Neural cell (in vitro differentiated cells): ENCODE measurements at regions not wholly inside any gene's neighbourhood (a gene's known extent, or its start where the extent isn't known, plus 50 kb on each side); places are given as distances from the start of the nearest gene placed in this dataset.

ENCODE experiments used
- H2AFZ ChIP-seq: fragments of 200-600, 300-800 bp; sonication (generic), shearing (Covaris generic); 2 replicates; pipeline ENCODE4 v1.6.0; 2014; ENCODE audit warnings: low read depth, mild to moderate bottlenecking, antibody characterized with exemption, low read length, moderate library complexity
- H3F3A ChIP-seq: fragments of 200-600 bp; shearing (Covaris generic); 2 replicates; pipeline ENCODE4 v1.6.1; 2016; ENCODE audit warnings: mild to moderate bottlenecking, moderate library complexity, mixed read lengths, antibody characterized with exemption, low read length; ENCODE audit not compliant: insufficient read depth, poor library complexity, severe bottlenecking
- H3K27ac ChIP-seq: fragments of 200-600, 300-800 bp; sonication (generic), shearing (Covaris generic); 2 replicates; pipeline ENCODE4 v1.5.1; 2014; ENCODE audit warnings: mild to moderate bottlenecking, low read length, moderate library complexity
- H3K27me3 ChIP-seq: fragments of 300-800, 200-600 bp; sonication (generic), shearing (Covaris generic); 2 replicates; pipeline ENCODE4 v1.6.0; 2014; ENCODE audit warnings: mild to moderate bottlenecking, low read depth, low read length, moderate library complexity; ENCODE audit not compliant: insufficient read depth
- H3K36me3 ChIP-seq: fragments of 300-800, 200-600 bp; sonication (generic), shearing (Covaris generic); 2 replicates; pipeline ENCODE4 v1.5.1; 2014; ENCODE audit warnings: mild to moderate bottlenecking, antibody characterized with exemption, low read length, moderate library complexity; ENCODE audit not compliant: insufficient read depth
- H3K4me2 ChIP-seq: fragments of 300-800, 200-600 bp; sonication (generic), shearing (Covaris generic); 2 replicates; pipeline ENCODE4 v1.6.0; 2014; ENCODE audit warnings: mild to moderate bottlenecking, low read length
- H3K4me3 ChIP-seq: fragments of 300-800, 200-600 bp; sonication (generic), shearing (Covaris generic); 2 replicates; pipeline ENCODE4 v1.5.1; 2014; ENCODE audit warnings: mild to moderate bottlenecking, low read length, moderate library complexity
- H3K79me2 ChIP-seq: fragments of 200-600 bp; shearing (Covaris generic); replicated peaks from 2 replicates; pipeline ENCODE4 v1.6.0; 2014; ENCODE audit warnings: mild to moderate bottlenecking, low read length, moderate library complexity; ENCODE audit not compliant: insufficient read depth
- H3K9ac ChIP-seq: fragments of 300-800, 200-600 bp; sonication (generic), shearing (Covaris generic); 2 replicates; pipeline ENCODE4 v1.6.1; 2016; ENCODE audit warnings: mild to moderate bottlenecking, low read length, mixed read lengths
- H3K9me2 ChIP-seq: fragments of 200-600 bp; shearing (Covaris generic); 2 replicates; pipeline ENCODE4 v1.6.1; 2016; ENCODE audit warnings: mild to moderate bottlenecking, low read length, mixed read lengths; ENCODE audit not compliant: insufficient read depth
- H3K9me3 ChIP-seq: fragments of 200-600, 300-800 bp; sonication (generic), shearing (Covaris generic); 2 replicates; pipeline ENCODE4 v1.6.1; 2016; ENCODE audit warnings: mild to moderate bottlenecking, mixed run types, low read length, moderate library complexity, mixed read lengths
- H4K20me1 ChIP-seq: fragments of 200-600 bp; shearing (Covaris generic); 2 replicates; pipeline ENCODE4 v1.6.1; 2016; ENCODE audit warnings: mild to moderate bottlenecking, mixed run types; ENCODE audit not compliant: insufficient read depth
- CTCF ChIP-seq: fragments of 450-650 bp; IDR thresholded peaks from 2 replicates; pipeline ENCODE4 v1.5.1; 2014; ENCODE audit warnings: antibody characterized with exemption, mild to moderate bottlenecking, moderate library complexity; ENCODE audit not compliant: poor library complexity, severe bottlenecking
- EP300 ChIP-seq: fragments of 450-650 bp; conservative IDR thresholded peaks from 2 replicates; pipeline ENCODE4 v1.6.1; 2014; ENCODE audit warnings: antibody characterized with exemption, mild to moderate bottlenecking, moderate library complexity; ENCODE audit not compliant: poor library complexity, severe bottlenecking
- EZH2 ChIP-seq: fragments of 200-600, 300-800 bp; shearing (Covaris generic), sonication (generic); IDR thresholded peaks from 2 replicates; pipeline ENCODE4 v1.6.1; 2014; ENCODE audit warnings: antibody characterized with exemption, low read length, borderline replicate concordance, mild to moderate bottlenecking; ENCODE audit not compliant: insufficient read depth, poor library complexity, severe bottlenecking
- MXI1 ChIP-seq: fragments of 450-650 bp; conservative IDR thresholded peaks from 2 replicates; pipeline ENCODE4 v1.6.1; 2014; ENCODE audit warnings: antibody characterized with exemption, mild to moderate bottlenecking; ENCODE audit not compliant: poor library complexity, severe bottlenecking
- POLR2AphosphoS5 ChIP-seq: IDR thresholded peaks from 2 replicates; pipeline ENCODE4 v1.6.1; 2012
- RAD21 ChIP-seq: fragments of 450-650 bp; conservative IDR thresholded peaks from 2 replicates; pipeline ENCODE4 v1.6.1; 2014; ENCODE audit warnings: antibody characterized with exemption, mild to moderate bottlenecking, moderate library complexity
- REST ChIP-seq: IDR thresholded peaks from 2 replicates; pipeline ENCODE4 v1.6.1; 2012; ENCODE audit warnings: borderline replicate concordance
- SMC3 ChIP-seq: fragments of 450-650 bp; conservative IDR thresholded peaks from 2 replicates; pipeline ENCODE4 v1.6.1; 2014; ENCODE audit warnings: antibody characterized with exemption, mild to moderate bottlenecking, moderate library complexity; ENCODE audit not compliant: poor library complexity
- TAF1 ChIP-seq: IDR thresholded peaks from 2 replicates; pipeline ENCODE4 v1.6.1; 2012; ENCODE audit warnings: low read depth

GRCh38 chr4:181960384-181960783 is 282.8 kb upstream of the TENM3 start:
- no peak overlapping the region for H3K4me2 ChIP-seq
- H3K9me2 ChIP-seq, result no peaks in the 10 kb centered on the region
- no peak overlapping the region for H2AFZ ChIP-seq
- H3K36me3 ChIP-seq, result no peaks in the 10 kb centered on the region
- TF ChIP-seq EP300 (no peak), SMC3 (no peak), MXI1 (no peak), REST (no peak), CTCF (no peak), POLR2AphosphoS5 (no peak), RAD21 (no peak), TAF1 (no peak), EZH2 (no peak)
- no peaks in the 10 kb centered on the region for H3K27me3 ChIP-seq
- H3K79me2 ChIP-seq, result no peaks in the 10 kb centered on the region
- no peak overlapping the region for H3K9ac ChIP-seq
- no peak overlapping the region for H3K4me3 ChIP-seq
- H3F3A ChIP-seq, result no peaks in the 10 kb centered on the region
- H3K27ac ChIP-seq, result no peak overlapping the region
- no peaks in the 10 kb centered on the region for H4K20me1 ChIP-seq
- no peaks in the 10 kb centered on the region for H3K9me3 ChIP-seq

- H3K79me2 ChIP-seq, result no peaks in the 10 kb centered on the region
- H3K9ac ChIP-seq, result no peak overlapping the region
- H2AFZ ChIP-seq, result no peak overlapping the region
- H3K27me3 ChIP-seq, result no peaks in the 10 kb centered on the region
- H4K20me1 ChIP-seq, result no peaks in the 10 kb centered on the region
- H3K4me3 ChIP-seq, result no peak overlapping the region
- H3K36me3 ChIP-seq, result no peaks in the 10 kb centered on the region
- H3K4me2 ChIP-seq, result no peak overlapping the region
- no peak for TF ChIP-seq SMC3
- TF ChIP-seq MXI1, result no peak
- TF ChIP-seq EZH2, result no peak
- TF ChIP-seq REST, result no peak
- no peak for TF ChIP-seq RAD21
- TF ChIP-seq POLR2AphosphoS5, result no peak
- TF ChIP-seq CTCF, result no peak
- TF ChIP-seq EP300, result no peak
- TF ChIP-seq TAF1, result no peak
- no peaks in the 10 kb centered on the region for H3F3A ChIP-seq
- no peaks in the 10 kb centered on the region for H3K9me3 ChIP-seq
- H3K9me2 ChIP-seq, result no peaks in the 10 kb centered on the region
- no peak overlapping the region for H3K27ac ChIP-seq
Measured at GRCh38 chr4:181962321-181962720, 280.9 kb upstream of the TENM3 start.
